NB4 (cell line): ENCODE measurements at regions not wholly inside any gene's neighbourhood (a gene's known extent, or its start where the extent isn't known, plus 50 kb on each side); places are given as distances from the start of the nearest gene placed in this dataset.

Source experiments
- CTCF ChIP-seq: IDR thresholded peaks from one replicate; pipeline ENCODE4 v1.5.1; 2012; ENCODE audit warnings: low read depth, low read length
- POLR2A ChIP-seq: IDR thresholded peaks from 2 replicates; pipeline ENCODE4 v1.6.1; 2011; ENCODE audit warnings: mild to moderate bottlenecking; ENCODE audit not compliant: insufficient read length; ENCODE audit errors: extremely low read depth

GRCh38 chr1:221907166-221907932, 165.5 kb upstream of the DUSP10 start:
- TF ChIP-seq CTCF (no peak), POLR2A (no peak)
